ENCODE measurements at regions not wholly inside any gene's neighbourhood (a gene's known extent, or its start where the extent isn't known, plus 50 kb on each side); places are given as distances from the start of the nearest gene placed in this dataset.

DNA sequence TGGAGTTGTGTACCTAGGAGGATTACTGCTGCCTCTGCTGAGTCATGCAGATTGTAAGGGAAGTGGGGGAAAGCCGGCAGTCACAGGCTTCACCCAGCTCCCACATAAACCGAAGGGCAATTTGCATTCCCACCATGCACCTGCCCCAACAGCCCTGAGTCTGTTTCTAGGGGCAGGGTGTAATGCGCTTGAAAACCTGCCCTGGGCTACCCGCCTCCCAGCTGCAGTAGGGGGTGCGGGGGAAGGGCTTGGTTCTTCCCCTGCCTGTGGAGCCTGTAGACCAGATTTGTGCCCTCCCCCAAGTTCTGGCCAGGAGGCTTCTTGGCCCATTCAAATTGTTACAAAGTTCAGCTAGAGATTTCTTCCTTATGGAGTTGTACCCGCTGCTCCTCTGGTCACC is 269.2 kb upstream of the DDX53 start:
- TF ChIP-seq PAX5 (IDR thresholded peaks at IDR 0.05; ENCODE audit: insufficient read depth, low read length, severe bottlenecking) (no peak), POLR2A (IDR thresholded peaks at IDR 0.05; ENCODE audit: low read depth, low read length) (no peak), TAF1 (IDR thresholded peaks at IDR 0.05; ENCODE audit: low read depth, low read length) (no peak), POLR2AphosphoS5 (IDR thresholded peaks at IDR 0.05; ENCODE audit: low read depth, low read length) (no peak), POU2F2 (IDR thresholded peaks at IDR 0.05; ENCODE audit: low read depth, low read length) (no peak), SPI1 (IDR thresholded peaks at IDR 0.05; ENCODE audit: low read depth, low read length) (no peak)
- no peak for FAIRE-seq
- no peak for DNase-seq (ENCODE audit: insufficient read length, low spot score)

DNA sequence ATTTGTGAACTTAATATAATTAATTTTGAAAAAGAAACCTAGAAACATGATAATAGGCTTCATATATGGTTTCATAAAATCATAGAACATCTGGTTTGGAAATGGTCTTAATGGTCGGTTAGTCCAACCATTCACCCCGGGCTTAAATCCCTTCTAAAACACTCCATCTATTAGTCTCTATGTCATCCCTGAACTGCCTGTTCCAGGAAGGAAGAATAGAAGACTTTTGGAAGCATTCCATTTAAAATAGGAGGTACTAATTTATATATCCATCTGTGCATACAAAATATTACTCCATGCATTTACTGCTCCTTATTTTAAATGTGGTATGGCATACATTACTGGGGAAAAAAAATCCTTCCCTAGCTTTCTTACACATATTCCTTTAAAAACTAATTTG is 262.2 kb upstream of the DDX53 start:
- TF ChIP-seq SPI1 (IDR thresholded peaks at IDR 0.05; ENCODE audit: low read depth, low read length): no peak
- no peak for TF ChIP-seq PAX5 (IDR thresholded peaks at IDR 0.05; ENCODE audit: insufficient read depth, low read length, severe bottlenecking)
- TF ChIP-seq POLR2A (IDR thresholded peaks at IDR 0.05; ENCODE audit: low read depth, low read length): no peak
- TF ChIP-seq TAF1 (IDR thresholded peaks at IDR 0.05; ENCODE audit: low read depth, low read length): no peak
- no peak for TF ChIP-seq POU2F2 (IDR thresholded peaks at IDR 0.05; ENCODE audit: low read depth, low read length)
- TF ChIP-seq POLR2AphosphoS5 (IDR thresholded peaks at IDR 0.05; ENCODE audit: low read depth, low read length): no peak
- FAIRE-seq (no peak), DNase-seq (ENCODE audit: insufficient read length, low spot score) (no peak)

- no peak for DNase-seq (ENCODE audit: insufficient read length, low spot score)
- TF ChIP-seq POU2F2 (IDR thresholded peaks at IDR 0.05; ENCODE audit: low read depth, low read length) (no peak), PAX5 (IDR thresholded peaks at IDR 0.05; ENCODE audit: insufficient read depth, low read length, severe bottlenecking) (no peak), POLR2AphosphoS5 (IDR thresholded peaks at IDR 0.05; ENCODE audit: low read depth, low read length) (no peak), SPI1 (IDR thresholded peaks at IDR 0.05; ENCODE audit: low read depth, low read length) (no peak), POLR2A (IDR thresholded peaks at IDR 0.05; ENCODE audit: low read depth, low read length) (no peak)
- FAIRE-seq: no peak
Measured at GRCh38 chrX:22739276-22739675, 260.5 kb upstream of the DDX53 start.

DNA sequence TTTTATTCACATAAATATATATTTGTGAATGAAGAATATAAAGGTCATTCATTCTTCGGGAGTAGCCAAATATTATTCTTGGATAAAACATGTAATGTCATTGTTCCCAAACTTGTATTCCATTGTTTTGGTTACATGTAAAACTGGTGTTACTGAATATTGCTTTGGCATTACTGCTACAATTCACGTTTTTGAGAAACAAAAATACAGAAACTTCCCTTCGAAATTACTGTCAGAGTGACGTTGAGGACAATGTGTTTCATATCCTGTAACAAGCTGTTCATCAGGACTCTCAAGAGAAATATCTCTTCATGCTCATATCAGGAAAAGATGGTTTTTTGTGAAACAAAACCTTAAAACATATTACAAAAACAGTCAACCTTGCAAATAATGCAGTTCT is 258.9 kb upstream of the DDX53 start:
- FAIRE-seq: no peak
- no peak for TF ChIP-seq TAF1 (IDR thresholded peaks at IDR 0.05; ENCODE audit: low read depth, low read length)
- no peak for TF ChIP-seq POLR2A (IDR thresholded peaks at IDR 0.05; ENCODE audit: low read depth, low read length)
- no peak for TF ChIP-seq PAX5 (IDR thresholded peaks at IDR 0.05; ENCODE audit: insufficient read depth, low read length, severe bottlenecking)
- TF ChIP-seq SPI1 (IDR thresholded peaks at IDR 0.05; ENCODE audit: low read depth, low read length): no peak
- no peak for TF ChIP-seq POLR2AphosphoS5 (IDR thresholded peaks at IDR 0.05; ENCODE audit: low read depth, low read length)
- no peak for TF ChIP-seq POU2F2 (IDR thresholded peaks at IDR 0.05; ENCODE audit: low read depth, low read length)
- DNase-seq (ENCODE audit: insufficient read length, low spot score): no peak

GRCh38 chrX:22742174-22742573 is 257.6 kb upstream of the DDX53 start:
- DNase-seq (ENCODE audit: insufficient read length, low spot score): no peak
- no peak for FAIRE-seq
- TF ChIP-seq TAF1 (IDR thresholded peaks at IDR 0.05; ENCODE audit: low read depth, low read length): no peak
- TF ChIP-seq SPI1 (IDR thresholded peaks at IDR 0.05; ENCODE audit: low read depth, low read length): no peak
- no peak for TF ChIP-seq POU2F2 (IDR thresholded peaks at IDR 0.05; ENCODE audit: low read depth, low read length)
- TF ChIP-seq POLR2AphosphoS5 (IDR thresholded peaks at IDR 0.05; ENCODE audit: low read depth, low read length): no peak
- no peak for TF ChIP-seq PAX5 (IDR thresholded peaks at IDR 0.05; ENCODE audit: insufficient read depth, low read length, severe bottlenecking)
- TF ChIP-seq POLR2A (IDR thresholded peaks at IDR 0.05; ENCODE audit: low read depth, low read length): no peak

- no peak for FAIRE-seq
- DNase-seq (ENCODE audit: insufficient read length, low spot score): no peak
- no peak for TF ChIP-seq POU2F2 (IDR thresholded peaks at IDR 0.05; ENCODE audit: low read depth, low read length)
Measured at GRCh38 chrX:22746081-22746480, 253.7 kb upstream of the DDX53 start.

GRCh38 chrX:22748093-22748999 is 251.4 kb upstream of the DDX53 start:
- FAIRE-seq: peak; percentile 23
- no peak for TF ChIP-seq POLR2AphosphoS5 (IDR thresholded peaks at IDR 0.05; ENCODE audit: low read depth, low read length)
- no peak for TF ChIP-seq POLR2A (IDR thresholded peaks at IDR 0.05; ENCODE audit: low read depth, low read length)
- no peak for TF ChIP-seq TAF1 (IDR thresholded peaks at IDR 0.05; ENCODE audit: low read depth, low read length)
- no peak for TF ChIP-seq PAX5 (IDR thresholded peaks at IDR 0.05; ENCODE audit: insufficient read depth, low read length, severe bottlenecking)
- no peak for TF ChIP-seq SPI1 (IDR thresholded peaks at IDR 0.05; ENCODE audit: low read depth, low read length)
- TF ChIP-seq POU2F2 (IDR thresholded peaks at IDR 0.05; ENCODE audit: low read depth, low read length): no peak
- DNase-seq (ENCODE audit: insufficient read length, low spot score): peak; percentile 5

GRCh38 chrX:22758807-22759481 is 240.8 kb upstream of the DDX53 start:
- no peak for TF ChIP-seq POLR2A (IDR thresholded peaks at IDR 0.05; ENCODE audit: low read depth, low read length)
- no peak for TF ChIP-seq POLR2AphosphoS5 (IDR thresholded peaks at IDR 0.05; ENCODE audit: low read depth, low read length)
- no peak for TF ChIP-seq TAF1 (IDR thresholded peaks at IDR 0.05; ENCODE audit: low read depth, low read length)
- TF ChIP-seq SPI1 (IDR thresholded peaks at IDR 0.05; ENCODE audit: low read depth, low read length): no peak
- no peak for TF ChIP-seq PAX5 (IDR thresholded peaks at IDR 0.05; ENCODE audit: insufficient read depth, low read length, severe bottlenecking)
- TF ChIP-seq POU2F2 (IDR thresholded peaks at IDR 0.05; ENCODE audit: low read depth, low read length): no peak
- DNase-seq (ENCODE audit: insufficient read length, low spot score): no peak
- no peak for FAIRE-seq

DNA sequence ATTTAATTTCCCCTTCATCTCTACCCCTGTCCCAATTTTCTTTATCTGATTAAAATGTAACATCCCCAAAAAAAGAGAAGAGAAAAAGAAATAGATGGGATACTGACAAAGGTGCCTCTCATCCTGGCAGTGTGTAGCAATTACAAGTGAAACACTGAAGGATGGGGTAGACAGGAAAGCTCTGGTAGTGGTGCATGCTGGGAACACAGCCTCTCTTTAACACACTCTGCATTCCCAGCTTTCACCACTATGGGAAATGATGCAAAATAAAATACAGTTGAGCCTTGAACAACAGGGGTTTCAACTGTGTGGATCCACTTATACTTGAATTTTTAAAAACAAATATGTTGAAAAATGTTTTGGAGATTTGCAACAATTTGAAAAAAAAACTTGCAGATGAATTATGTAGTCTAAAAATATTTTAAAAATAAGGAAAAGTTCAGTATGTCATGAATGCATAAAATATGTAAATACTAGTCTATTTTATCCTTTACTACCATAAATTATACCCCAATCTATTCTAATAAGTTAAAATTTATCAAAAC is 239.2 kb upstream of the DDX53 start:
- DNase-seq (ENCODE audit: insufficient read length, low spot score): no peak
- no peak for FAIRE-seq
- no peak for TF ChIP-seq TAF1 (IDR thresholded peaks at IDR 0.05; ENCODE audit: low read depth, low read length)
- TF ChIP-seq POLR2AphosphoS5 (IDR thresholded peaks at IDR 0.05; ENCODE audit: low read depth, low read length): no peak
- TF ChIP-seq POLR2A (IDR thresholded peaks at IDR 0.05; ENCODE audit: low read depth, low read length): no peak
- TF ChIP-seq POU2F2 (IDR thresholded peaks at IDR 0.05; ENCODE audit: low read depth, low read length): no peak
- no peak for TF ChIP-seq SPI1 (IDR thresholded peaks at IDR 0.05; ENCODE audit: low read depth, low read length)
- no peak for TF ChIP-seq PAX5 (IDR thresholded peaks at IDR 0.05; ENCODE audit: insufficient read depth, low read length, severe bottlenecking)

Measured in GM12891 (cell line).